GM10266 (cell line): ENCODE measurements at regions not wholly inside any gene's neighbourhood (a gene's known extent, or its start where the extent isn't known, plus 50 kb on each side); places are given as distances from the start of the nearest gene placed in this dataset.

Experiments
- DNase-seq: peaks from one replicate; pipeline ENCODE4 v3.0.0; 2012; ENCODE audit errors: extremely low spot score
- CTCF ChIP-seq: IDR thresholded peaks from 2 replicates; pipeline ENCODE4 v1.5.1; 2012; ENCODE audit warnings: mild to moderate bottlenecking, low read depth; ENCODE audit not compliant: control insufficient read depth, insufficient read depth; ENCODE audit errors: missing control alignments

GRCh38 chr13:88617176-88617575 lies 946.0 kb downstream of the SLITRK5 start:
- TF ChIP-seq CTCF: no peak
- DNase-seq: no peak

GRCh38 chr13:88622362-88622973 lies 951.3 kb downstream of the SLITRK5 start:
- DNase-seq: no peak
- no peak for TF ChIP-seq CTCF

GRCh38 chr13:88623150-88623549 lies 952.0 kb downstream of the SLITRK5 start:
- no peak for TF ChIP-seq CTCF
- DNase-seq: no peak

GRCh38 chr13:88627071-88627470 lies 955.9 kb downstream of the SLITRK5 start:
- no peak for DNase-seq
- no peak for TF ChIP-seq CTCF

GRCh38 chr13:88628882-88629281 lies 957.7 kb downstream of the SLITRK5 start:
- DNase-seq: no peak
- TF ChIP-seq CTCF: no peak

GRCh38 chr13:88637935-88638334 lies 966.8 kb downstream of the SLITRK5 start:
- no peak for DNase-seq

More at GRCh38 chr13:88637935-88638334, 966.8 kb downstream of the SLITRK5 start:
- no peak for TF ChIP-seq CTCF
